ENCODE measurements at regions not wholly inside any gene's neighbourhood (a gene's known extent, or its start where the extent isn't known, plus 50 kb on each side); places are given as distances from the start of the nearest gene placed in this dataset.

DNA sequence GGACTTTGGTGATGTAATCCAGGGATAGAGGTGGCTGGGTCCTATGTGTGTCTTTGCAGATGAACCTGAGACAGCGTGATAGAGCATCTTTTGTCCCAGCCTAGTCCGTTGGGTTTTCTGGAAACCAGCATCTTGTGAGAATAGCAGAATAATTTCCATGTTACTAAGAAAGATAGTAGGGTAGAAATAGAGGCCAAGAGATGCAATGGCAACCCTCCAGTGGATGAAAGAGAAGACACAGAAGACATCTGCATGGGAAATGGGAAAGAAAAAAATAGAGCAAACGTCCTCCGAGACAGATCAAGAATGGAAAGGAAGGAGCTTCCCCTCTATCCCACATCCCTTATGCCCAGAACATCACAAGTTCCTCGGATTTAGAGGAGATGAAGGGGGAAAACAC lies 409.3 kb upstream of the TMEM132C start:
- ATAC-seq (ENCODE audit: insufficient read depth, low FRiP score) = no peak
- Histone ChIP-seq H3K4me1 (ENCODE audit: control insufficient read depth in 5 of 5, insufficient read depth in 5 of 5, low read length in 5 of 5) (no peaks in the 10 kb centered on the region), H3K4me3 (no peak overlapping the region), H3K27me3 (ENCODE audit: control insufficient read depth in 3 of 3, insufficient read depth in 3 of 3, low read length in 2 of 3) (no peaks in the 10 kb centered on the region), H3K9me3 (ENCODE audit: control insufficient read depth in 4 of 4, insufficient read depth in 3 of 4, low read length in 3 of 4) (peaks cover 0 to 9% (median 0%) of the 10 kb centered on the region in 4 donors), H3K27ac (ENCODE audit: low read depth in 1 of 2, low read length in 1 of 2) (no peak overlapping the region), H3K9ac (ENCODE audit: insufficient read depth in 1 of 2, low read length in 2 of 2) (no peak overlapping the region), H3K36me3 (ENCODE audit: control insufficient read depth in 4 of 4, insufficient read depth in 4 of 4, low read length in 4 of 4) (no peaks in the 10 kb centered on the region)
- DNase-seq = no peak
- TF ChIP-seq, protein P1, sequence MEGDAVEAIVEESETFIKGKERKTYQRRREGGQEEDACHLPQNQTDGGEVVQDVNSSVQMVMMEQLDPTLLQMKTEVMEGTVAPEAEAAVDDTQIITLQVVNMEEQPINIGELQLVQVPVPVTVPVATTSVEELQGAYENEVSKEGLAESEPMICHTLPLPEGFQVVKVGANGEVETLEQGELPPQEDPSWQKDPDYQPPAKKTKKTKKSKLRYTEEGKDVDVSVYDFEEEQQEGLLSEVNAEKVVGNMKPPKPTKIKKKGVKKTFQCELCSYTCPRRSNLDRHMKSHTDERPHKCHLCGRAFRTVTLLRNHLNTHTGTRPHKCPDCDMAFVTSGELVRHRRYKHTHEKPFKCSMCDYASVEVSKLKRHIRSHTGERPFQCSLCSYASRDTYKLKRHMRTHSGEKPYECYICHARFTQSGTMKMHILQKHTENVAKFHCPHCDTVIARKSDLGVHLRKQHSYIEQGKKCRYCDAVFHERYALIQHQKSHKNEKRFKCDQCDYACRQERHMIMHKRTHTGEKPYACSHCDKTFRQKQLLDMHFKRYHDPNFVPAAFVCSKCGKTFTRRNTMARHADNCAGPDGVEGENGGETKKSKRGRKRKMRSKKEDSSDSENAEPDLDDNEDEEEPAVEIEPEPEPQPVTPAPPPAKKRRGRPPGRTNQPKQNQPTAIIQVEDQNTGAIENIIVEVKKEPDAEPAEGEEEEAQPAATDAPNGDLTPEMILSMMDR (IDR thresholded peaks at IDR 0.05; ENCODE audit: control extremely low read depth, extremely low read depth) = no peak
- WGBS, 2 donors = 79 to 87% methylated on average over 5 of the region's 5 CpGs

DNA sequence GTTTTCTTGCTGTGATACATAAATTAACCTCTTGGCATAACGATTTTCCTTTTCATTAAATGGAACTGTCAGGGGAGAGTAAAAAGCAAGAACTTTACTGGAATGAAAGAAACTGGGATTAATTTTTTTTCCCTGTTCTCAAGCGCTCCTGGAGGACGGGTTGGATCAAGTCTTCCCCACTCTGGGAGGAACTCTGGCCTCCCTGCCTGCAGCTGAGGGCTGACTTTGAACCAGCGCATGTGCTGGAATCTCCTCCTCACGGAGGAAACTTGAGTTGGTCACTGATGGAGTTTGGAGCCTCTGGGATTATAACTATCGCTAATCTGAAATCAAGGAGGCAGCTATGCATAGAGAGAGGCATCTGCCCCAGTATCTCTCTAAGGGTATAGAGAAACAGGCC lies 406.4 kb upstream of the TMEM132C start:
- 83 to 87% methylated on average over 6 of the region's 6 CpGs for WGBS, 2 donors
- Histone ChIP-seq H3K27me3 (ENCODE audit: control insufficient read depth in 3 of 3, insufficient read depth in 3 of 3, low read length in 2 of 3) (no peaks in the 10 kb centered on the region), H3K9ac (ENCODE audit: insufficient read depth in 1 of 2, low read length in 2 of 2) (no peak overlapping the region), H3K36me3 (ENCODE audit: control insufficient read depth in 4 of 4, insufficient read depth in 4 of 4, low read length in 4 of 4) (no peaks in the 10 kb centered on the region), H3K4me3 (no peak overlapping the region), H3K27ac (ENCODE audit: low read depth in 1 of 2, low read length in 1 of 2) (no peak overlapping the region), H3K4me1 (ENCODE audit: control insufficient read depth in 5 of 5, insufficient read depth in 5 of 5, low read length in 5 of 5) (no peaks in the 10 kb centered on the region), H3K9me3 (ENCODE audit: control insufficient read depth in 4 of 4, insufficient read depth in 3 of 4, low read length in 3 of 4) (peaks cover 0 to 8% (median 6%) of the 10 kb centered on the region in 4 donors)
- ATAC-seq (ENCODE audit: insufficient read depth, low FRiP score) (no peak), DNase-seq (no peak)
- TF ChIP-seq, protein P1 (IDR thresholded peaks at IDR 0.05; ENCODE audit: control extremely low read depth, extremely low read depth) = no peak

DNA sequence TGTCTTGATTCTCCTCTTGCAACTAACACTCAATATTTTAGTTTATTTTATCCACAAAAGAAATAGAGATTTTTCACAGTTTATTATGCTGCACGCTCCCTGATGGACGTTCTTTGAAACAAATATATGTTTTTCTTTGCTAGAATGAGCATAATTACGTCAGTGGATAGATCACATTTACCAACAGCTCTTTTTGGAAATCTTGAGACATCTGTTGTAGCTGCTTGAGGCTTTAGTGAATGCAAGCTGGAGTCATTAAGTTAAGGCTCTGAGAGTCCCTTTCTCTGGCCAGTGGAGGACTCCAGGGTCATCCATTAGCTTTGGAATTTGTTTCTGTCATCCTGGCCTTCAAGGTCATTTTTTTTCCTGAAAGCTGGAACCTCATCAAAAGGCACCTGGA lies 405.6 kb upstream of the TMEM132C start:
- Histone ChIP-seq H3K4me1 (ENCODE audit: control insufficient read depth in 5 of 5, insufficient read depth in 5 of 5, low read length in 5 of 5) (no peaks in the 10 kb centered on the region), H3K36me3 (ENCODE audit: control insufficient read depth in 4 of 4, insufficient read depth in 4 of 4, low read length in 4 of 4) (no peaks in the 10 kb centered on the region), H3K4me3 (no peak overlapping the region), H3K9ac (ENCODE audit: insufficient read depth in 1 of 2, low read length in 2 of 2) (no peak overlapping the region), H3K9me3 (ENCODE audit: control insufficient read depth in 4 of 4, insufficient read depth in 3 of 4, low read length in 3 of 4) (peaks cover 0 to 11% (median 6%) of the 10 kb centered on the region in 4 donors), H3K27me3 (ENCODE audit: control insufficient read depth in 3 of 3, insufficient read depth in 3 of 3, low read length in 2 of 3) (no peaks in the 10 kb centered on the region), H3K27ac (ENCODE audit: low read depth in 1 of 2, low read length in 1 of 2) (no peak overlapping the region)
- whole genome bisulfite sequencing, 2 donors = 76 to 77% methylated on average over 3 of the region's 3 CpGs
- ATAC-seq (ENCODE audit: insufficient read depth, low FRiP score) (no peak), DNase-seq (no peak)
- TF ChIP-seq, protein P1 (IDR thresholded peaks at IDR 0.05; ENCODE audit: control extremely low read depth, extremely low read depth) = no peak

DNA sequence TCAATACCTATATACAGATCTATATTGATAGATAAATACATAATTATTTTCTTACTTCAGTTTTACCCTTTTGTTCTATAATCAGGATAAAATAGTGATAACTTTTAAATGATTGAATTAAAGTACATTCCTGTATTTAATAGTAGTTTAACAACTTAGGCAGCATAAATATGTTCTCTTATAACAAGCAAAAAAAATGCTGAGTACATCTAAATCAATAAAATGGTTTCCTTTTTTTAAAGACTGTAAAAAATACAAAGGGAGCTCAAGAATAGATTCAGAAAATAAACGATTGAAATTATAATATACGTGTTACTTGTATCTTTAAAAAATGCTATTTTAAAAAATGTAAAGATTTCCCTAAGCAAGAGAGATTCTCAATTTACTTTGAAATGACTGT lies 393.7 kb upstream of the TMEM132C start:
- Histone ChIP-seq H3K4me3 (no peak overlapping the region), H3K27me3 (ENCODE audit: control insufficient read depth in 3 of 3, insufficient read depth in 3 of 3, low read length in 2 of 3) (no peaks in the 10 kb centered on the region), H3K9me3 (ENCODE audit: control insufficient read depth in 4 of 4, insufficient read depth in 3 of 4, low read length in 3 of 4) (no peaks in the 10 kb centered on the region), H3K27ac (ENCODE audit: low read depth in 1 of 2, low read length in 1 of 2) (no peak overlapping the region), H3K36me3 (ENCODE audit: control insufficient read depth in 4 of 4, insufficient read depth in 4 of 4, low read length in 4 of 4) (no peaks in the 10 kb centered on the region), H3K9ac (ENCODE audit: insufficient read depth in 1 of 2, low read length in 2 of 2) (no peak overlapping the region), H3K4me1 (ENCODE audit: control insufficient read depth in 5 of 5, insufficient read depth in 5 of 5, low read length in 5 of 5) (no peaks in the 10 kb centered on the region)
- ATAC-seq (ENCODE audit: insufficient read depth, low FRiP score) = no peak
- TF ChIP-seq, protein P1 (IDR thresholded peaks at IDR 0.05; ENCODE audit: control extremely low read depth, extremely low read depth) = no peak
- DNase-seq = no peak
- 91 to 94% methylated on average over 2 of the region's 2 CpGs for WGBS, 2 donors
